HepG2 (cell line): ENCODE measurements at regions not wholly inside any gene's neighbourhood (a gene's known extent, or its start where the extent isn't known, plus 50 kb on each side); places are given as distances from the start of the nearest gene placed in this dataset.

Experiments
- ATF2 ChIP-seq: sonication (generic); formaldehyde crosslinking; IDR thresholded peaks from 2 replicates; pipeline ENCODE4 v1.4.0; 2020; ENCODE audit warnings: missing genetic modification reagents
- BRCA1 ChIP-seq: sonication (generic); formaldehyde crosslinking; IDR thresholded peaks from 2 replicates; pipeline ENCODE4 v1.4.0; 2020; ENCODE audit warnings: missing genetic modification reagents
- CTCF ChIP-seq: sonication (generic); formaldehyde crosslinking; IDR thresholded peaks from 2 replicates; pipeline ENCODE4 v1.5.0; 2020; ENCODE audit warnings: mild to moderate bottlenecking, missing genetic modification reagents, moderate library complexity
- HDAC2 ChIP-seq: sonication (generic); formaldehyde crosslinking; IDR thresholded peaks from 2 replicates; pipeline ENCODE4 v1.4.0; 2020; ENCODE audit warnings: missing genetic modification reagents
- MAX ChIP-seq: IDR thresholded peaks from 2 replicates; pipeline ENCODE4 v1.6.1; 2012; ENCODE audit warnings: inconsistent platforms
- PCBP2 ChIP-seq: fragments of 200-400 bp; formaldehyde crosslinking; optimal IDR thresholded peaks from 2 replicates; pipeline ENCODE3; 2018; ENCODE audit warnings: low read length, low read depth; ENCODE audit not compliant: poor library complexity, severe bottlenecking
- POLR2A ChIP-seq, 2 experiments: IDR thresholded peaks; 2 replicates each; pipeline ENCODE4 v1.6.1; 2011; ENCODE audit warnings: low read depth in 2 of 2, low read length in 2 of 2, mild to moderate bottlenecking in 1 of 2, moderate library complexity in 1 of 2; ENCODE audit not compliant: insufficient read depth in 1 of 2
- POLR2AphosphoS5 ChIP-seq: IDR thresholded peaks from 2 replicates; pipeline ENCODE4 v1.6.1; 2012; ENCODE audit warnings: low read depth, low read length
- SP1 ChIP-seq, 2 experiments: fragments of 450-650 bp in 1 of 2; sonication (generic) in 1 of 2; formaldehyde crosslinking in 1 of 2; IDR thresholded peaks; 2 replicates each; pipeline versions ENCODE4 v1.4.0 to v1.6.1; 2016 to 2020; ENCODE audit warnings: missing genetic modification reagents in 1 of 2
- XBP1 ChIP-seq: sonication (generic); formaldehyde crosslinking; IDR thresholded peaks from 2 replicates; pipeline ENCODE4 v1.5.0; 2020; ENCODE audit warnings: missing genetic modification reagents
- ZBTB34 ChIP-seq: sonication (generic); formaldehyde crosslinking; IDR thresholded peaks from 2 replicates; pipeline ENCODE4 v1.8.0; 2022; ENCODE audit warnings: mild to moderate bottlenecking, missing genetic modification reagents
- ZHX1 ChIP-seq: sonication (generic); formaldehyde crosslinking; IDR thresholded peaks from 2 replicates; pipeline ENCODE4 v1.8.1; 2022; ENCODE audit warnings: low read depth, mild to moderate bottlenecking, missing genetic modification reagents
- ZKSCAN8 ChIP-seq: IDR thresholded peaks from 2 replicates; pipeline ENCODE4 v1.6.1; 2016; ENCODE audit warnings: borderline replicate concordance, missing genetic modification reagents, missing compliant biosample characterization
- ZNF441 ChIP-seq: sonication (generic); formaldehyde crosslinking; IDR thresholded peaks from 2 replicates; pipeline ENCODE4 v1.7.0; 2021; ENCODE audit warnings: missing genetic modification reagents, borderline replicate concordance

GRCh38 chr13:21938168-21938567 is 267.3 kb downstream of the FGF9 start:
- TF ChIP-seq ZNF441 (CRISPR knock-in tag) (no peak), POLR2A (IDR thresholded peaks at IDR 0.05; ENCODE audit: insufficient read depth in 1 of 2, low read depth in 2 of 2, low read length in 2 of 2) (no peak), HDAC2 (no peak), PCBP2 (no peak), ZBTB34 (CRISPR knock-in tag) (no peak), CTCF (CRISPR knock-in tag) (no peak), XBP1 (no peak), BRCA1 (CRISPR knock-in tag) (no peak), POLR2AphosphoS5 (no peak), ZHX1 (CRISPR knock-in tag) (no peak), ZKSCAN8 (CRISPR knock-in tag) (no peak), ATF2 (no peak), MAX (no peak), SP1 (IDR thresholded peaks at IDR 0.05) (no peak), SP1 (CRISPR knock-in tag; IDR thresholded peaks at IDR 0.05) (no peak)
